ENCODE measurements at regions not wholly inside any gene's neighbourhood (a gene's known extent, or its start where the extent isn't known, plus 50 kb on each side); places are given as distances from the start of the nearest gene placed in this dataset.

DNA sequence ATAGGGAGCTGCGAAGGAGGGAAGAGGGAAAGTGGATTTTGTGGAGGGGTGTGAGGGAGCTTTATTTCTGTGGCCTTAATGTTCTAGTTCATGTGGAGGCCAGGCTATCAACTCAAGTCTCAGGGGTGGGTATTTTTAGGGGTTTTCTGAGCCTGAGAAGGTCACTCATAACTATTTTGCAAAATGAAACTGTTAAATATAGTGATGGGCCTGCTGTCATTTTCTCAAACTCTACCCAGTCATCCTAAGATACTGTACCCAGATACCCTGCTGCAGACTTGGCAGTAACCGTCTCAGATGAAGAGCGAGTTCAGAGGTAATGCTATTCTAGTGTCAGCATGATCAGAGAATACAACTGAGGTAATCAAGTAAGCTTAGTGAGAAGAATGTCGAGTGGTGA is 545.0 kb upstream of the TBL1XR1 start:
- Mint-ChIP-seq H3K27me3 (ENCODE audit: insufficient read depth, unreplicated experiment) (no peaks in the 10 kb centered on the region), H3K27ac (ENCODE audit: low read depth, unreplicated experiment) (no peak overlapping the region), H3K36me3 (ENCODE audit: insufficient read depth, unreplicated experiment) (no peaks in the 10 kb centered on the region), H3K4me3 (ENCODE audit: unreplicated experiment) (no peak overlapping the region), H3K4me1 (ENCODE audit: insufficient read depth, unreplicated experiment) (no peaks in the 10 kb centered on the region), H3K9me3 (ENCODE audit: unreplicated experiment) (no peaks in the 10 kb centered on the region)
- BruUV-seq (replicated peaks), result no TSS peak
- no peak for DNase-seq (ENCODE audit: unreplicated experiment)
- intact Hi-C loops (cut with micrococcal nuclease), result no loop called here
- no peak for TF ChIP-seq CTCF (IDR thresholded peaks at IDR 0.05; ENCODE audit: unreplicated experiment)
- POLR2A ChIA-PET, result no interaction called here
- CTCF ChIA-PET, result interaction anchor here (0.5 kb wide), 1 partner anchor 649 kb away, joined by 5 read pairs; no protein-coding TSS in a partner anchor

- Mint-ChIP-seq H3K9me3 (ENCODE audit: unreplicated experiment) (no peaks in the 10 kb centered on the region), H3K27ac (ENCODE audit: low read depth, unreplicated experiment) (no peak overlapping the region), H3K4me1 (ENCODE audit: insufficient read depth, unreplicated experiment) (no peaks in the 10 kb centered on the region), H3K27me3 (ENCODE audit: insufficient read depth, unreplicated experiment) (no peaks in the 10 kb centered on the region), H3K4me3 (ENCODE audit: unreplicated experiment) (no peak overlapping the region), H3K36me3 (ENCODE audit: insufficient read depth, unreplicated experiment) (no peaks in the 10 kb centered on the region)
- ChIA-PET CTCF (interaction anchor here (0.7 kb wide), 1 partner anchor 44 kb away, joined by 3 read pairs; no protein-coding TSS in a partner anchor), POLR2A (interaction anchor here (0.7 kb wide), 1 partner anchor 17 kb away, joined by 4 read pairs; no protein-coding TSS in a partner anchor)
- no peak for TF ChIP-seq CTCF (IDR thresholded peaks at IDR 0.05; ENCODE audit: unreplicated experiment)
- DNase-seq (ENCODE audit: unreplicated experiment), result no peak
- no TSS peak for BruUV-seq (replicated peaks)
- intact Hi-C loops (cut with micrococcal nuclease), result no loop called here
Measured at GRCh38 chr3:177743173-177743890, 546.0 kb upstream of the TBL1XR1 start.

GRCh38 chr3:177744873-177745606 is 547.8 kb upstream of the TBL1XR1 start:
- Mint-ChIP-seq H3K9me3 (ENCODE audit: unreplicated experiment) (no peaks in the 10 kb centered on the region), H3K4me1 (ENCODE audit: insufficient read depth, unreplicated experiment) (no peaks in the 10 kb centered on the region), H3K4me3 (ENCODE audit: unreplicated experiment) (no peak overlapping the region), H3K27me3 (ENCODE audit: insufficient read depth, unreplicated experiment) (no peaks in the 10 kb centered on the region), H3K36me3 (ENCODE audit: insufficient read depth, unreplicated experiment) (no peaks in the 10 kb centered on the region), H3K27ac (ENCODE audit: low read depth, unreplicated experiment) (no peak overlapping the region)
- no peak for DNase-seq (ENCODE audit: unreplicated experiment)
- TF ChIP-seq CTCF (IDR thresholded peaks at IDR 0.05; ENCODE audit: unreplicated experiment), result no peak
- no TSS peak for BruUV-seq (replicated peaks)
- intact Hi-C loops (cut with micrococcal nuclease), result no loop called here
- ChIA-PET POLR2A (interaction anchor here (0.6 kb wide), 1 partner anchor 656 kb away, joined by 3 read pairs; no protein-coding TSS in a partner anchor), CTCF (no interaction called here)

- Mint-ChIP-seq H3K36me3 (ENCODE audit: insufficient read depth, unreplicated experiment) (no peaks in the 10 kb centered on the region), H3K27me3 (ENCODE audit: insufficient read depth, unreplicated experiment) (no peaks in the 10 kb centered on the region), H3K4me3 (ENCODE audit: unreplicated experiment) (no peak overlapping the region), H3K27ac (ENCODE audit: low read depth, unreplicated experiment) (no peak overlapping the region), H3K4me1 (ENCODE audit: insufficient read depth, unreplicated experiment) (no peaks in the 10 kb centered on the region), H3K9me3 (ENCODE audit: unreplicated experiment) (no peaks in the 10 kb centered on the region)
- intact Hi-C loops (cut with micrococcal nuclease), result no loop called here
- no TSS peak for BruUV-seq (replicated peaks)
- CTCF ChIA-PET, result interaction anchor here (0.5 kb wide), 1 partner anchor 71 kb away, joined by 3 read pairs; no protein-coding TSS in a partner anchor
- POLR2A ChIA-PET, result interaction anchor here (0.6 kb wide), 1 partner anchor 657 kb away, joined by 3 read pairs; no protein-coding TSS in a partner anchor
- DNase-seq (ENCODE audit: unreplicated experiment), result no peak
- TF ChIP-seq CTCF (IDR thresholded peaks at IDR 0.05; ENCODE audit: unreplicated experiment), result no peak
Measured at GRCh38 chr3:177745607-177746005, 548.3 kb upstream of the TBL1XR1 start.
